ENCODE measurements at regions not wholly inside any gene's neighbourhood (a gene's known extent, or its start where the extent isn't known, plus 50 kb on each side); places are given as distances from the start of the nearest gene placed in this dataset.

DNA sequence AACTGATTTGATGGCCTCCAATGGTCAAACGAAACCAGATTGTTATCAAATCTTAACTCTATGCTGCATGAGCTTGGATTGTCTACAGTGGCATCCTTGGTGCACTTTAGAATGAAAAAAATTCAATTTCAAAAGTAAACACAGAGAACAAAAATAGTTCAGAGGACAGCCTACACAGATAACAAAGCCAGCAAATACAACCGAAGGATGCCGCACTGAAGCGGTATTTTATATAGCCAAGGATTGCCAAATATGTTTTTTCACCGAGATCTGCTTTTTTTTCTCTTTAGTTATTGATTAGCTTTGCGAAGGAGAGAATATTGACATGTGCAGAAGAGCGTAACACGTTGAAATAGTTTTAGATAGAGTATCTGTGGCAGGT is 72.0 kb downstream of the SLC4A3 start:
- no peak for TF ChIP-seq CTCF (IDR thresholded peaks at IDR 0.05)
- no peak for DNase-seq
- peaks cover 0 to 10% (median 2%) of the 10 kb centered on the region in 4 donors for H3K27me3 ChIP-seq
- no peaks in the 10 kb centered on the region for H3K36me3 ChIP-seq
- no peak for ATAC-seq
- no peak overlapping the region for H3K27ac ChIP-seq
- H3K4me1 ChIP-seq: no peaks in the 10 kb centered on the region
- 57% methylated on average over 8 of the region's 8 CpGs for whole genome bisulfite sequencing, 2 donors
- FAIRE-seq: no peak
- no peaks in the 10 kb centered on the region for H3K9me3 ChIP-seq
- intact Hi-C loops (cut with DNase I): no loop called here
- H3K4me3 ChIP-seq: no peak overlapping the region

GRCh38 chr2:219701847-219702634 is 74.6 kb downstream of the SLC4A3 start:
- H3K36me3 ChIP-seq: no peaks in the 10 kb centered on the region
- no peaks in the 10 kb centered on the region for H3K9me3 ChIP-seq
- H3K27me3 ChIP-seq: peaks cover 0 to 6% (median 2%) of the 10 kb centered on the region in 4 donors
- FAIRE-seq: no peak
- no peaks in the 10 kb centered on the region for H3K4me1 ChIP-seq
- peak in 3 of 4 donors; percentile 40 to 72 (median 44) for ATAC-seq
- TF ChIP-seq CTCF (IDR thresholded peaks at IDR 0.05): no peak
- DNase-seq: peak in 2 of 6 donors; percentile 13 to 37
- WGBS, 2 donors: 51 to 56% methylated on average over 8 of the region's 8 CpGs
- no peak overlapping the region for H3K4me3 ChIP-seq
- no peak overlapping the region for H3K27ac ChIP-seq
- intact Hi-C loops (cut with DNase I): no loop called here

DNA sequence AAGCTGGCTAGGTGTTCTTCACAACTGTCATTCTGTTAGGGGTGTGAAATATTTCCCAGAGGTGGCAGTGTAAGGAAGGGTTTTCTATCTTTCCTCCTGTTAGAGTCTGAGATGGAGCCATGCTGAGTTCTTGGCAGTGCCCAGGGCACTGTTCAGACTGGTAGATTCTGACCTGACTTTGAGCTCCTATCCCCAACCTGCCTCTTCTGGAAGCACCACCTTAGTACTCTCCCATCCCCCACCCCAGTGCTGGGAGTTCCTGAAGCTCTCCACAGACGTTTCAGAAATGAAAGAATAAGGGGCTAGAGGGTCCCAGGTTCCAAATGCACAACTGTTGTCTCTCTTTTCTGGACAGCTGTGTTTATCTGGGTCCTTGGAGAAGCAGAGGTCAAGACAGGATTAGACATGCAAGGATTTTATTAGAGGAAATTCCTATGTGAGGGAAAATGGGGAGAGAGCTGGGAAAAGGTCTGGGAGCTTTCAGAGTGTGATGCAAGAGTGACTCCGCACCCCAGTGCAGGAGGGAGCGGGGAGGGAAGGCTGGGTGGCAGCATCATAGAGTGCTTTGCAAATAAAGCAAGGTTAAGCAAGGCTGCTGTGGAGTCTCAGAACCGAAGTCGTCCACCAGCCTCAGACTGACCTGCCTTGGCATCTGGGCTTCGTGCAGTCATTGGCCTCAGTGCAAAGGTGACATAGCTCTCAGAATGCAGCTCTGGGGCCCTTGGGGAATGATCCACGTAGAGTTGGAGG is 75.5 kb downstream of the SLC4A3 start:
- no peaks in the 10 kb centered on the region for H3K4me1 ChIP-seq
- H3K27me3 ChIP-seq: peaks cover 0 to 5% (median 0%) of the 10 kb centered on the region in 4 donors
- no peak for DNase-seq
- H3K9me3 ChIP-seq: no peaks in the 10 kb centered on the region
- no peaks in the 10 kb centered on the region for H3K36me3 ChIP-seq
- no peak overlapping the region for H3K4me3 ChIP-seq
- H3K27ac ChIP-seq: no peak overlapping the region
- no peak for ATAC-seq
- 63 to 69% methylated on average over 7 of the region's 7 CpGs for WGBS, 2 donors
- TF ChIP-seq CTCF (IDR thresholded peaks at IDR 0.05): no peak
- no peak for FAIRE-seq
- intact Hi-C loops (cut with DNase I): no loop called here

DNA sequence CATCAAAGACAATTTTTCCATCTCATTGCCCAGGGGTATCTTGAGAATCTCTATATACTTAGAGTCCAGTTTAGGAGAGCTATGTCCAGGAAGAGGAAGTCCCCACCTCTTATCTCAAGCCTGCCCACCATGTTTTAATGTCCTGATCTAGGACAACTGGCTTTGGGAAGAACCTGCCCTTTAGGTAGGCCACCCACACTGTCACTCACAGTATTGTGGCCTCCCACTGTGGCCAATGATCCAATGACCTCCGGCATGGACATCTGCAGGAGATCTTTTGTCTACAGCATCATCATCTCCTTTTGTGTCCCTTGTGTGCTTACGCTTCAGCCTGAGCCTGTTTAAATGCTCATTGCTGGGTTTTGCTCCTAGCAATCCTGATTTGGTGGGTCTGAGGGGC is 77.4 kb downstream of the SLC4A3 start:
- Histone ChIP-seq H3K27ac (no peak overlapping the region), H3K9me3 (no peaks in the 10 kb centered on the region), H3K4me1 (no peaks in the 10 kb centered on the region), H3K4me3 (no peak overlapping the region), H3K27me3 (no peaks in the 10 kb centered on the region), H3K36me3 (no peaks in the 10 kb centered on the region)
- ATAC-seq: no peak
- WGBS, 2 donors: 77 to 88% methylated on average over 2 of the region's 2 CpGs
- no peak for FAIRE-seq
- no peak for TF ChIP-seq CTCF (IDR thresholded peaks at IDR 0.05)
- intact Hi-C loops (cut with DNase I): no loop called here
- no peak for DNase-seq

- no peak for TF ChIP-seq CTCF (IDR thresholded peaks at IDR 0.05)
- Histone ChIP-seq H3K9me3 (no peaks in the 10 kb centered on the region), H3K27me3 (no peaks in the 10 kb centered on the region), H3K4me1 (no peaks in the 10 kb centered on the region), H3K36me3 (no peaks in the 10 kb centered on the region), H3K4me3 (no peak overlapping the region), H3K27ac (no peak overlapping the region)
- DNase-seq (no peak), ATAC-seq (no peak), FAIRE-seq (no peak)
- intact Hi-C loops (cut with DNase I): no loop called here
- WGBS, 2 donors: 92 to 98% methylated on average over 4 of the region's 4 CpGs
Measured at GRCh38 chr2:219706823-219707281, 79.4 kb downstream of the SLC4A3 start.

All from pancreas (tissue), 10 donors.